ENCODE measurements at regions not wholly inside any gene's neighbourhood (a gene's known extent, or its start where the extent isn't known, plus 50 kb on each side); places are given as distances from the start of the nearest gene placed in this dataset.

DNA sequence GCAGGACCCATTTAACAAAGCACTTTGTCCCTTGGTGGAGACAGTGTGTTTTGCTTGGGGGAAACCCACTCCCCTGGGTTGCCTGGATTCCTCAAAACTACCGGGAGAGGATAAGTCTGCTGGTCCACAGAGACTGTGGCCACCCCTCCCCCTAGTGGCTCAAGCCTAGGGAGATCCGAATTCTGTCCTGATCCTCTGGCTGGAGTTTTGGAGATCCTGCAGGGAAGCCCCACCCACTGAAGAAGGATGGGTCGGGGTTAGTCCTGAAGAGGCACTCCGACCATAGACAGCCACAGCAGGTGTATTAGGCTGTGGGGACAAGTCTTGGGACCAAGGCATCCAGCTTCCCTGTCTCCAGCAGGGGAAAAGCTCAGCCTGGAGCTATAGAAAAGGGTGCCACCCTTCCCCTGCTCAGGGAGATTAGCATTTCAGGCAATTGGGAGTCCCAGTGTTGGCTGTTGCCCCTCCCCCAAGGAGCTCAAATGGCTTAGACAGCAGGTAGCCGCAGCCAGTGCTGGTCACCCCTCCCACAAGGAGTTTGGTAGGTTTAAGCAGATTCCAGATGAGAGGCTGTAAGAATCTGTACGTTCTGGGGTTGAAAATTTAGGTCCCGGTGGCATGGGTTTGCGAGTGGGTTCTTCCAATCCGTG is 750.0 kb downstream of the TBC1D32 start:
- TF ChIP-seq CTCF (conservative IDR thresholded peaks at IDR 0.05; ENCODE audit: low read depth, low read length): no peak
- TF ChIP-seq EZH2 (IDR thresholded peaks at IDR 0.05; ENCODE audit: borderline replicate concordance, low read depth, low read length, poor library complexity, severe bottlenecking): no peak
